Body of pancreas (tissue), 4 donors: ENCODE measurements at regions not wholly inside any gene's neighbourhood (a gene's known extent, or its start where the extent isn't known, plus 50 kb on each side); places are given as distances from the start of the nearest gene placed in this dataset.

ENCODE experiments used
- POLR2A ChIP-seq, 3 donors: fragments of 450-650 bp; IDR thresholded peaks; one replicate each; pipeline ENCODE4 v1.6.1; 2016; ENCODE audit warnings: antibody characterized with exemption in 3 of 3, mild to moderate bottlenecking in 2 of 3
- TF ChIP-seq, protein P1 (sequence below), 7 experiments: fragments of 450-650 bp in 4 of 7; fragments of 200-600 bp in 3 of 7; sonication (generic) in 3 of 7; IDR thresholded peaks; one replicate each; pipeline ENCODE4 v1.5.1; 2016 to 2019; ENCODE audit warnings: antibody characterized with exemption in 7 of 7

DNA sequence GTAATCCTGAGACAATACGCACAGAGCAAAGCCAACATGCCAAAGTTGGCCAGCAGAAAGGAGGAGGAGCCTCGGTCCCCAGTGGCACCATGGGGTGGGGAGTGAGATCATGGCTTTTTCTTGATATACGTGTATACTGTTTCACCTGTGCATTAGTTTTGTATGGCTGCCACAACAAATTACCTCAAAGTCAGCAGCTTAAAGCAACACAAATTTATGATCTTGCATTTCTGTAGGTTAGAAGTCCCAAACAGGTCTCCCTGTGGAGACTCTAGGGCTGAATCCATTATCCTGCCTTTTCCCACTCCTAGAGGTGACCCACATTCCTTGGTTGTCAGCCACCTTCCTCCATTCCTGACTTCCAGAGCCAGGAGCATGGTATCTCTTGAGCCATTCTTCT lies 176.9 kb upstream of the NSMCE3 start:
- no peak for TF ChIP-seq POLR2A (IDR thresholded peaks at IDR 0.05)
- TF ChIP-seq, protein P1, sequence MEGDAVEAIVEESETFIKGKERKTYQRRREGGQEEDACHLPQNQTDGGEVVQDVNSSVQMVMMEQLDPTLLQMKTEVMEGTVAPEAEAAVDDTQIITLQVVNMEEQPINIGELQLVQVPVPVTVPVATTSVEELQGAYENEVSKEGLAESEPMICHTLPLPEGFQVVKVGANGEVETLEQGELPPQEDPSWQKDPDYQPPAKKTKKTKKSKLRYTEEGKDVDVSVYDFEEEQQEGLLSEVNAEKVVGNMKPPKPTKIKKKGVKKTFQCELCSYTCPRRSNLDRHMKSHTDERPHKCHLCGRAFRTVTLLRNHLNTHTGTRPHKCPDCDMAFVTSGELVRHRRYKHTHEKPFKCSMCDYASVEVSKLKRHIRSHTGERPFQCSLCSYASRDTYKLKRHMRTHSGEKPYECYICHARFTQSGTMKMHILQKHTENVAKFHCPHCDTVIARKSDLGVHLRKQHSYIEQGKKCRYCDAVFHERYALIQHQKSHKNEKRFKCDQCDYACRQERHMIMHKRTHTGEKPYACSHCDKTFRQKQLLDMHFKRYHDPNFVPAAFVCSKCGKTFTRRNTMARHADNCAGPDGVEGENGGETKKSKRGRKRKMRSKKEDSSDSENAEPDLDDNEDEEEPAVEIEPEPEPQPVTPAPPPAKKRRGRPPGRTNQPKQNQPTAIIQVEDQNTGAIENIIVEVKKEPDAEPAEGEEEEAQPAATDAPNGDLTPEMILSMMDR (IDR thresholded peaks at IDR 0.05), result no peak
